ENCODE measurements at regions not wholly inside any gene's neighbourhood (a gene's known extent, or its start where the extent isn't known, plus 50 kb on each side); places are given as distances from the start of the nearest gene placed in this dataset.
"Not testable (repeated sequence)": the region's sequence is repeated elsewhere in the genome, so short reads cannot be mapped to it uniquely, and the experiment has no call there.

- no peak overlapping the region for H3K4me3 ChIP-seq (ENCODE audit: insufficient read depth, low read depth, low read length)
- no peaks in the 10 kb centered on the region for H3K36me3 ChIP-seq (ENCODE audit: control insufficient read depth, insufficient read depth, low read length)
- H3K27me3 ChIP-seq (ENCODE audit: control insufficient read depth, insufficient read depth, low read length, poor library complexity, severe bottlenecking): no peaks in the 10 kb centered on the region
- H3K27ac ChIP-seq (ENCODE audit: insufficient read depth, low read depth, low read length, poor library complexity, severe bottlenecking): no peak overlapping the region
- H3K9me3 ChIP-seq (ENCODE audit: control insufficient read depth, low read length): no peaks in the 10 kb centered on the region
- 80 to 87% methylated on average over 2 of the region's 2 CpGs for WGBS, 2 experiments
- H3K4me1 ChIP-seq (ENCODE audit: control insufficient read depth, insufficient read depth, low read length): no peaks in the 10 kb centered on the region
Measured at GRCh38 chr6:117761610-117762009, 86.3 kb downstream of the NUS1 start.

DNA sequence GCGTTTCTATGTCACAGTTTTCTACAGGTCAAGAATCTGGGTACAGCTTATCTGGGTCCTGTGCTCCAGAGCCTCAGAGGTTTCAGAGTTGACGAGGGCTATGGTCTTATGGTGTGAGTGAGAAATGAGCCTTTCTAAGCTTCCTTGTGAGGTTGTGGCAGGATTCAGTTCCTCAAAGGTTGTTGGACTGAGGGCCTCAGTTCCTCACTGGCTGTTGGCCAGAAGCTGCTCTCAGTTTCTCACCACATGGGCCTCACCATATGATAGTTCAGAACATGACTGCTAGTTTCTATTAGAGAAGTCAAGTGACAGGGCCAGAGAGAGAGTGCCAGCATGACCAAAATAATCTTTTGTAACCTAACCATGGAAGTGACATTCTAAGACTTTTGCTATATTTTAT is 96.1 kb downstream of the NUS1 start:
- 93 to 97% methylated on average over 2 of the region's 2 CpGs for WGBS, 2 experiments

GRCh38 chr6:117776441-117776840 is 101.2 kb downstream of the NUS1 start:
- H3K4me1 ChIP-seq (ENCODE audit: control insufficient read depth, insufficient read depth, low read length): no peaks in the 10 kb centered on the region
- H3K4me3 ChIP-seq (ENCODE audit: insufficient read depth, low read depth, low read length): no peak overlapping the region
- 74 to 75% methylated on average over 3 of the region's 3 CpGs for WGBS, 2 experiments

More for the DNA sequence above, 96.1 kb downstream of the NUS1 start:
- Histone ChIP-seq H3K27me3 (ENCODE audit: control insufficient read depth, insufficient read depth, low read length, poor library complexity, severe bottlenecking) (no peaks in the 10 kb centered on the region), H3K36me3 (ENCODE audit: control insufficient read depth, insufficient read depth, low read length) (no peaks in the 10 kb centered on the region), H3K9me3 (ENCODE audit: control insufficient read depth, low read length) (no peaks in the 10 kb centered on the region), H3K4me3 (ENCODE audit: insufficient read depth, low read depth, low read length) (no peak overlapping the region), H3K4me1 (ENCODE audit: control insufficient read depth, insufficient read depth, low read length) (no peaks in the 10 kb centered on the region), H3K27ac (ENCODE audit: insufficient read depth, low read depth, low read length, poor library complexity, severe bottlenecking) (no peak overlapping the region)

GRCh38 chr6:117781550-117781949 is 106.3 kb downstream of the NUS1 start:
- Histone ChIP-seq H3K9me3 (ENCODE audit: control insufficient read depth, low read length) (no peaks in the 10 kb centered on the region), H3K4me1 (ENCODE audit: control insufficient read depth, insufficient read depth, low read length) (peaks cover 4% of the 10 kb centered on the region), H3K27me3 (ENCODE audit: control insufficient read depth, insufficient read depth, low read length, poor library complexity, severe bottlenecking) (no peaks in the 10 kb centered on the region), H3K4me3 (ENCODE audit: insufficient read depth, low read depth, low read length) (no peak overlapping the region), H3K36me3 (ENCODE audit: control insufficient read depth, insufficient read depth, low read length) (no peaks in the 10 kb centered on the region), H3K27ac (ENCODE audit: insufficient read depth, low read depth, low read length, poor library complexity, severe bottlenecking) (no peak overlapping the region)
- 90 to 93% methylated on average over 2 to 3 of the region's 3 CpGs for WGBS, 2 experiments

More at GRCh38 chr6:117776441-117776840, 101.2 kb downstream of the NUS1 start:
- Histone ChIP-seq H3K27ac (ENCODE audit: insufficient read depth, low read depth, low read length, poor library complexity, severe bottlenecking) (no peak overlapping the region), H3K36me3 (ENCODE audit: control insufficient read depth, insufficient read depth, low read length) (no peaks in the 10 kb centered on the region), H3K27me3 (ENCODE audit: control insufficient read depth, insufficient read depth, low read length, poor library complexity, severe bottlenecking) (no peaks in the 10 kb centered on the region), H3K9me3 (ENCODE audit: control insufficient read depth, low read length) (no peaks in the 10 kb centered on the region)

DNA sequence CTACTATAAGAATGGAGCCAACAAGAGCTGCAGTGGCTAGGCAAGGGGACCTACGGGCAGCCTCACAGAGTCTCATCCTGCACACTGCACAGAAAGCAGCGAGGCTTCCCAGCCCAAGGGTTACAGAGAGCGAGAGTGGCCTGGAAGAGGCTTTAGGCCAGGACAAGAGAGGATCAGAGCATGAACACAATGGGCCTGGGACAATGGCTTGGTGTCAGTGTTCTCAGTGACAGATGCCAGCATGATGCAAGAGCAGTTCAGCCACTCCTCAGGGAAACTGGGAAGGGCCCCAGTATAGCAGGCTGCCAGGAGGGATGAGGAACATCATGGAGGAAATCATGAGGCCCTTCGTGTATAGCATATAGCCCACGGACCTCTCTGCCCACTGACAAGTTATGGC is 108.0 kb downstream of the NUS1 start:
- H3K36me3 ChIP-seq (ENCODE audit: control insufficient read depth, insufficient read depth, low read length): no peaks in the 10 kb centered on the region
- H3K4me1 ChIP-seq (ENCODE audit: control insufficient read depth, insufficient read depth, low read length): peaks cover 4% of the 10 kb centered on the region
- no peaks in the 10 kb centered on the region for H3K9me3 ChIP-seq (ENCODE audit: control insufficient read depth, low read length)
- no peak overlapping the region for H3K27ac ChIP-seq (ENCODE audit: insufficient read depth, low read depth, low read length, poor library complexity, severe bottlenecking)
- H3K27me3 ChIP-seq (ENCODE audit: control insufficient read depth, insufficient read depth, low read length, poor library complexity, severe bottlenecking): no peaks in the 10 kb centered on the region
- 67 to 77% methylated on average over 5 of the region's 5 CpGs for WGBS, 2 experiments
- no peak overlapping the region for H3K4me3 ChIP-seq (ENCODE audit: insufficient read depth, low read depth, low read length)

DNA sequence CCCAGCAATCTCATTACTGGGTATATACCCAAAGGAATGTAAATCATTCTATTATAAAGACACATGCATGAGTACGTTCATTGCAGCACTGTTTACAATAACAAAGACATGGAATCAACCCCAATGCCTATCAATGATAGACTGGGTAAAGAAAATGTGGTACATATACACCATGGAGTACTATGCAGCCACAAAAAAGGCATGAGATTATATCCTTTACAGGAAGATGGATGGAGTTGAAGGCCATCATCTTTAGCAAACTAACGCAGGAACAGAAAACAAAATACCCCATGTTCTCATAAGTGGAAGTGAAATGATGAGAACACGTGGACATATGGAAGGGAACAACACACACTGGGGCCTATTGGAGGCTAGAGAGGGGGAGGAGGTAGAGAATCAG is 115.7 kb downstream of the NUS1 start:
- WGBS, 2 experiments: 84 to 100% methylated on average over 2 to 3 of the region's 3 CpGs
- H3K9me3 ChIP-seq (ENCODE audit: control insufficient read depth, low read length): no peaks in the 10 kb centered on the region
- no peak overlapping the region for H3K27ac ChIP-seq (ENCODE audit: insufficient read depth, low read depth, low read length, poor library complexity, severe bottlenecking)
- no peaks in the 10 kb centered on the region for H3K36me3 ChIP-seq (ENCODE audit: control insufficient read depth, insufficient read depth, low read length)
- H3K4me3 ChIP-seq (ENCODE audit: insufficient read depth, low read depth, low read length): no peak overlapping the region
- H3K4me1 ChIP-seq (ENCODE audit: control insufficient read depth, insufficient read depth, low read length): peaks cover 2% of the 10 kb centered on the region
- no peaks in the 10 kb centered on the region for H3K27me3 ChIP-seq (ENCODE audit: control insufficient read depth, insufficient read depth, low read length, poor library complexity, severe bottlenecking)

DNA sequence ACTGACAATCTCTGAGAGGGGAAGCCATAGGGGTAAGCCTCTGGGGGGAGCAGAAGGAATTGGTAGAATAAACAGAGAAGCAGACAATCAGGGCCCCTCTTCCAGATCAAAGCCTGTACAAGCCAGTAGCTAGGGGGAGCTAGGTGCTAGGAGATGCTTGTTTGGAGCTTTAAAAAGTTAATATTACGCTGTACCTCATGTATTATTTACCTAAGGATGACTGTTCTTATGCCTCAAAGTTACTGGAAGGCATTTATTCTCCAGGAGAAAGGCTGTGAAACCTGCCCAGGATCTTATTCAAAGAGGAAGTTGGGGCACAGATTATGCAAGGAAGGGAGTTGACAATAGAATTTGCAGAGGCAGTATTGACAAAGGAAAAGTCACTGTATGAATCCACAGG is 111.8 kb upstream of the SLC35F1 start:
- peaks cover 5% of the 10 kb centered on the region for H3K4me1 ChIP-seq (ENCODE audit: control insufficient read depth, insufficient read depth, low read length)
- no peak overlapping the region for H3K27ac ChIP-seq (ENCODE audit: insufficient read depth, low read depth, low read length, poor library complexity, severe bottlenecking)
- 100% methylated on average over 1 of the region's 1 CpG for WGBS, 2 experiments
- no peaks in the 10 kb centered on the region for H3K36me3 ChIP-seq (ENCODE audit: control insufficient read depth, insufficient read depth, low read length)
- no peaks in the 10 kb centered on the region for H3K9me3 ChIP-seq (ENCODE audit: control insufficient read depth, low read length)
- H3K27me3 ChIP-seq (ENCODE audit: control insufficient read depth, insufficient read depth, low read length, poor library complexity, severe bottlenecking): no peaks in the 10 kb centered on the region
- no peak overlapping the region for H3K4me3 ChIP-seq (ENCODE audit: insufficient read depth, low read depth, low read length)

- not testable (repeated sequence) for H3K27me3 ChIP-seq (ENCODE audit: control insufficient read depth, insufficient read depth, low read length, poor library complexity, severe bottlenecking); H3K9me3 ChIP-seq (ENCODE audit: control insufficient read depth, low read length); H3K4me1 ChIP-seq (ENCODE audit: control insufficient read depth, insufficient read depth, low read length); H3K27ac ChIP-seq (ENCODE audit: insufficient read depth, low read depth, low read length, poor library complexity, severe bottlenecking); H3K4me3 ChIP-seq (ENCODE audit: insufficient read depth, low read depth, low read length); H3K36me3 ChIP-seq (ENCODE audit: control insufficient read depth, insufficient read depth, low read length)
- WGBS, 2 experiments: 92% methylated on average over 2 of the region's 2 CpGs; no CpG with 5 or more reads in 1 of the 2 experiments
Measured at GRCh38 chr6:117798819-117799218, 108.2 kb upstream of the SLC35F1 start.

- Histone ChIP-seq H3K27me3 (ENCODE audit: control insufficient read depth, insufficient read depth, low read length, poor library complexity, severe bottlenecking) (no peaks in the 10 kb centered on the region), H3K4me1 (ENCODE audit: control insufficient read depth, insufficient read depth, low read length) (no peaks in the 10 kb centered on the region), H3K9me3 (ENCODE audit: control insufficient read depth, low read length) (no peaks in the 10 kb centered on the region), H3K36me3 (ENCODE audit: control insufficient read depth, insufficient read depth, low read length) (no peaks in the 10 kb centered on the region), H3K4me3 (ENCODE audit: insufficient read depth, low read depth, low read length) (no peak overlapping the region), H3K27ac (ENCODE audit: insufficient read depth, low read depth, low read length, poor library complexity, severe bottlenecking) (no peak overlapping the region)
- 92 to 93% methylated on average over 6 of the region's 6 CpGs for WGBS, 2 experiments
Measured at GRCh38 chr6:117810269-117810668, 96.8 kb upstream of the SLC35F1 start.

DNA sequence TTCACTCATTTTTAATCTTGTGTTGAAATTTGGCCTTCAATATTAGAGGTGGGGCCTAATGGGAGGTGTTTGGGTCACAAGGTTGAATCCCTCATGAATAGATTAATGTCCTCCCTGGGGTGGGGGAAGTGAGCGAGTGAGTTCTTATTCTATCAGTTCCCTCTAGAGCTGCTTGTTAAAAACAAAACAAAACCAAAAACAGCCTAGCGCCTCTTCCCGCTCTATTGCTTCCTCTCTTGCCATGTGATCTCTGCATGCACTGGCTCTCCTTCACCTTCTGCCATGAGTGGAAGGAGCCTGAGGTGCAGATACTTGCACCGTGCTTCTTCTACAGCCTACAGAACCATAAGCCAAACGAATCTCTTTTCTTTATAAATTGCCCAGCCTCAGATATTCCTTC is 89.6 kb upstream of the SLC35F1 start:
- no peak overlapping the region for H3K4me3 ChIP-seq (ENCODE audit: insufficient read depth, low read depth, low read length)
- H3K27ac ChIP-seq (ENCODE audit: insufficient read depth, low read depth, low read length, poor library complexity, severe bottlenecking): no peak overlapping the region
- no peaks in the 10 kb centered on the region for H3K9me3 ChIP-seq (ENCODE audit: control insufficient read depth, low read length)
- 89 to 92% methylated on average over 4 to 5 of the region's 5 CpGs for WGBS, 2 experiments
- H3K4me1 ChIP-seq (ENCODE audit: control insufficient read depth, insufficient read depth, low read length): no peaks in the 10 kb centered on the region
- no peaks in the 10 kb centered on the region for H3K36me3 ChIP-seq (ENCODE audit: control insufficient read depth, insufficient read depth, low read length)
- H3K27me3 ChIP-seq (ENCODE audit: control insufficient read depth, insufficient read depth, low read length, poor library complexity, severe bottlenecking): no peaks in the 10 kb centered on the region

- no peak overlapping the region for H3K4me3 ChIP-seq (ENCODE audit: insufficient read depth, low read depth, low read length)
- no peak overlapping the region for H3K27ac ChIP-seq (ENCODE audit: insufficient read depth, low read depth, low read length, poor library complexity, severe bottlenecking)
- no peaks in the 10 kb centered on the region for H3K9me3 ChIP-seq (ENCODE audit: control insufficient read depth, low read length)
- H3K36me3 ChIP-seq (ENCODE audit: control insufficient read depth, insufficient read depth, low read length): no peaks in the 10 kb centered on the region
- H3K27me3 ChIP-seq (ENCODE audit: control insufficient read depth, insufficient read depth, low read length, poor library complexity, severe bottlenecking): no peaks in the 10 kb centered on the region
- H3K4me1 ChIP-seq (ENCODE audit: control insufficient read depth, insufficient read depth, low read length): no peaks in the 10 kb centered on the region
Measured at GRCh38 chr6:117817992-117818391, 89.1 kb upstream of the SLC35F1 start.

Data from ectodermal cell (in vitro differentiated cells).